LNCAP (cell line): ENCODE measurements at regions not wholly inside any gene's neighbourhood (a gene's known extent, or its start where the extent isn't known, plus 50 kb on each side); places are given as distances from the start of the nearest gene placed in this dataset.

Experiments used
- TF ChIP-seq, protein P1 (sequence below): fragments of 450-650 bp; IDR thresholded peaks from 2 replicates; pipeline ENCODE4 v1.5.1; 2017; ENCODE audit warnings: mild to moderate bottlenecking

DNA sequence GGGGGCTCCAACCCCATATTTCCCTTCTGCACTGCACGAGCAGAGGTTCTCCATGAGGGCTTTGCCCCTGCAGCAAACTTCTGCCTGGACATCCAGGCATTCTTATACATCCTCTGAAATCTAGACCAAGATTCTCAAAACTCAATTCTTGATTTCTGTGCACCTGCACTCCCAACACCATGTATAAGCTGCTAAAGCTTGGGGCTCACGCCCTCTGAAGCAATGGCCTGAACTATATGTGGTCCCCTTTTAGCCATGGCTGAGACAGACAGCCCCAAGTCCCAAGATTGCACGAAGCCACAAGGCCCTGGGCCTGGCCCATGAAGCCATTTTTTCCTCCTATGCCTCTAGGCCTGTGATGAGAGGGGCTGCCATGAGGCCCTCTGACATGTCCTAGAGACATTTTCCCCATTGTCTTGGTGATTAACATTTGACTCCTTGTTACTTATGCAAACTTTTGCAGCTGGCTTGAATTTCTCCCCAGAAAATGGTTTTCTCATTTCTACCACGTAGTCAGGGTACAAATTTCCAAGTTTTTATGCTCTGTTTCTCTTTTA is 468.0 kb upstream of the SLIT2 start:
- TF ChIP-seq, protein P1, sequence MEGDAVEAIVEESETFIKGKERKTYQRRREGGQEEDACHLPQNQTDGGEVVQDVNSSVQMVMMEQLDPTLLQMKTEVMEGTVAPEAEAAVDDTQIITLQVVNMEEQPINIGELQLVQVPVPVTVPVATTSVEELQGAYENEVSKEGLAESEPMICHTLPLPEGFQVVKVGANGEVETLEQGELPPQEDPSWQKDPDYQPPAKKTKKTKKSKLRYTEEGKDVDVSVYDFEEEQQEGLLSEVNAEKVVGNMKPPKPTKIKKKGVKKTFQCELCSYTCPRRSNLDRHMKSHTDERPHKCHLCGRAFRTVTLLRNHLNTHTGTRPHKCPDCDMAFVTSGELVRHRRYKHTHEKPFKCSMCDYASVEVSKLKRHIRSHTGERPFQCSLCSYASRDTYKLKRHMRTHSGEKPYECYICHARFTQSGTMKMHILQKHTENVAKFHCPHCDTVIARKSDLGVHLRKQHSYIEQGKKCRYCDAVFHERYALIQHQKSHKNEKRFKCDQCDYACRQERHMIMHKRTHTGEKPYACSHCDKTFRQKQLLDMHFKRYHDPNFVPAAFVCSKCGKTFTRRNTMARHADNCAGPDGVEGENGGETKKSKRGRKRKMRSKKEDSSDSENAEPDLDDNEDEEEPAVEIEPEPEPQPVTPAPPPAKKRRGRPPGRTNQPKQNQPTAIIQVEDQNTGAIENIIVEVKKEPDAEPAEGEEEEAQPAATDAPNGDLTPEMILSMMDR: no peak

DNA sequence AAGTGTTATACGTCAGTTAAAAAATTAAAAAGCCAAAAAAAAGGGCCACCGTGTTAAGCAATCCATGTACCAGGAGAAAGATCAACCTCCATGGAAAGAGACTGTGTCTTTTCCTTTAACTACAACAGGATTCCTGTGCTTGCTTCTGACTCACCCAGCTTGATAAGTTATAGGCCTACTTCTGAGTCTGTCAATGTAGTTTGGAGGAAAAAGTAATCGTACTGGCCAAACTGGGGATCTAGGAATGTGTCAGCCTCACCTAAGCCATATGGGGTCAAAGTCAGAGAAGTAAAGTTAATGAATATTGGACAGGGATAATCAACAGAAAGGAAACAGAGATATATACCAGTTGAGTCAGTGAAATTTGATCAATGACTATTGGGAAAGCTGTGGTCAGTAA is 470.8 kb upstream of the SLIT2 start:
- TF ChIP-seq, protein P1: no peak

DNA sequence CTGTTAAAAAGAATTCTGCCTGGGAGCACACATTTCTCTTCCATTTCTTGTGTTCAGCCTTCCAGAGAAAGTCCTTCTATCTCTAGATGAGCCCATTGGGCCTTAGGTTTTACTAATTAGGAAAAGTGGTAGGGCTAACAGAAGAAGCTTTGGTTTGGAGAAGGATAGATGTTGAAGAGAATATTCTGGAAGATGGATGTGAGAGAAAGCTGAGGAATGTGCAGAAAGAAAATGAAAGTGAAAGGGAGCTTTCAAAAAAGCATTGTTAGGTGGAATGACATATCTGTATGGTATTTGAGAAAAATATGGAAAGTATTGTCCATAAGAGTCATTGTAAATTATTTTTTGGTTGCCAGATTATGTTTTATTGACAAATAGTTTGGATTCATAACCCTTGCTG is 474.8 kb upstream of the SLIT2 start:
- TF ChIP-seq, protein P1: no peak

DNA sequence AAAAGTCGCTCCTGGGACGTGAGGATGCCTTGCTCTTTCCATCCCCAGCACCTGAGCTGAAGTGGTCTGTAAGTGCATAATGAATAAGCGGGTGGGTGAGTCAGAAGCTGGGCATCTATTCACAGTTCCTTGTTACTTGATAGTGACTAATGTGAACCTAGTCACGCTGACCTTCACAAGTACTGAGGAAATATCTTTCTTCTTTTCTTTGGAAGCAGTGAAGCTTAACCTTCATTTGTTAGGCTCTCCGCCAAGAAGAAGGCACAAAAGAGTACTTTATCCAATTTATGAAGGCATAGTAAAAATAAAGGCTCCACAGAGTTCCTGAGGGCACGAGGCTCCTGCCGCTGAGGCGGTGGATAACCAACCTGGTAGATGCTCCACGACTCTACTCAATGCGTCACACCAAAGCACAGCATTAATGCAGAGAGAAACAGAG is 475.7 kb upstream of the SLIT2 start:
- TF ChIP-seq, protein P1: no peak

DNA sequence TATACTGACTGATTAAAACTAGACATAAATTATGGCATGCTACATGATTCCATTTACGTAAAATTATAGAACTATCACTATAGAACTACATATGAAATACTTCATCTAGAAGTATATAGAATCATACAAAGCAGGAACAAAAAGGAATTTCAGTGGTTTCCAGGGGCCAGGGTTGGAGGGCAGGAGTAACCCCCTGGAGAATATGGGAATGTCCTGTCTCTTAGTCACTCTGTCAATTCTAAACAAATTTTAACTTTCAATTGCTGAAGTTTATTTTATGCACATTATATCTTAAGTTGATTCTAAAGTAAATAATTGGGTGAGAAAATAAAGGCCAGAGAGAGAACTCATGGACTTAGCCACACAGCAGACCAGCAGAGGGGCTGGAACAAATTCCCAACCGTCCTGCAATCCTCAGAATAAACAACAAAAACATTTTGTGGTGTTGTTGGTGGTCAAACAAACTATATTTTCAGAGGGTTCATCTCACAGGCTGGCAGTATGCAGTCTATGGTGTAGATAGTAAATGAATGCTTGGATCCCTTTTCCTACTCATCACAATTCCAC is 476.9 kb upstream of the SLIT2 start:
- TF ChIP-seq, protein P1: no peak

DNA sequence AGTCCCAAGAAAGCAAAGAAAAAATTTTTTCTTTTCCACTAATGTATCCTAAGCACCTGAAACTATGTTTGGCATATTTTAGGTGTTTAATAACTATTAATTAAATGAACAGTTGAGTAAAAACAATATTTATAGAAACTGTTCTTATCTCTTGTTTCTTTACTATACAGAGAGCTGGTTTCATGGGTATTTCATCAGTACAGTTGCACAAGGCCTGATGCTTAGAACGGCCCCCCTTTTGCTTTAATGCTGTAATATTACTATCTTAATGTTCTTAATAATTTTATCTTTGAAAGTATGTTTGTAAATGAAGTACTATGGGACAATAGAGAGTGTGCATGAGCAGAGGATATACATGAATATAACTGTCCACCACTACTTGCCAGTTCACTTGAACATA is 479.1 kb upstream of the SLIT2 start:
- TF ChIP-seq, protein P1: no peak

DNA sequence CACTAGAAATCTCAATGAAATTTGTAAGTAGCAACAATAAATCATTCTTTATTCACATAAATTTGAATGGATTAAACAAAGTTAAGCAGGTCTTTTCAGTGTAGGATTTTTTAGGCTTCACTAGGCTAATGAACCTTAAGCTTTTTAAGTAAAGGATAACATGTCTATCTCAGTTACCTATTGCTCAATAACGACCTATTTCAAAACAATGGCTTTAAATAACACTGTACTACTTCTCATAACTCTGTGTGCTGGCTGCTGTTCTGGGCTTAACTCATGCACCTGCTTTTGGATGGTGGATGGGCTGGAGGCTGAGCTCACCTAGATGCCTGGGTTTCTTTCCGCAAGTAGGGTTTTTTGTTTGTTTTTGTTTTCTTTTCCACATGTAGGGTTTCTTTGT is 495.0 kb upstream of the SLIT2 start:
- TF ChIP-seq, protein P1: no peak

DNA sequence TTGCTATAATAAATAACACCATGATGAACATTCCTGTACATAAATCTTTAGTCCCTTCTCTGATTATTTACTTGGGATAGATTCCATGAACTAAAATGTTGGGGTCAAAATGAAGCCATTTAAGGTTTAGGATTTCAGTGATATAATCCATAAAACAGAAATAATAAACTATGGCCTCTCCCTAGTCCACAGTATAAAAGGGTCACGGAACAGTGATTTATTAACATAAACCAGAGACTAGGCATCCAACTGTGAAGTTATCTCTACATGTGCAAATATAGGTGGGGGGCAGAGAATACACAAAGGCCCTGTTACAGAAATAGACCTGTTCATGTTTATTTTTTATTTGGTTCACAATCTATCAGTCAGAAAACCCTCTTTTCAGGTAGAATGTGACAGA is 499.1 kb upstream of the SLIT2 start:
- TF ChIP-seq, protein P1: no peak
